Activated T-cell treated with anti-CD3 and anti-CD28 coated beads, Interleukin-2, amount 50 U/mL, for 1 hour (primary cell): ENCODE measurements at regions not wholly inside any gene's neighbourhood (a gene's known extent, or its start where the extent isn't known, plus 50 kb on each side); places are given as distances from the start of the nearest gene placed in this dataset.
"Not testable (repeated sequence)": the region's sequence is repeated elsewhere in the genome, so short reads cannot be mapped to it uniquely, and the experiment has no call there.

Experiments used
- DNase-seq: peaks from one replicate; pipeline ENCODE4 v3.0.0-alpha.2; 2020

DNA sequence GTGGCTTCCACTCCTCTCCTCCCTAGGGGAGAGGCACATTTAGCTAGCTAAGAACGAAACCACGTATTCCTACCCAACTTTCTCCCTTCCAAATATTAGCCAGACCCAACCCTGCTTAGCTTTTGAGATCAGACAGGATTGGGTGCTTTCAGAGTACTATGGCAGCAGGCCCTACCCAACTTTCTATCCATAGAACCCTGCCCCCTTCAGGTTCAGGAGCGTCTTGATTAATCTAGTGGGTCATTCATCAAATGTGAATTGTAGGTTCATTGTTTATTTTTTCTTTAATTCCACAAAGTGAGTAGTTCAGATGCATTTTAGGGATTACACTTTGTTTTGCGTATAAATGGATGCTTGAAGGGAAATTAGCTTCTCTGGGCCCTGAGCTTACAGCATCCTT lies 188.3 kb downstream of the MIB1 start:
- no peak for DNase-seq

DNA sequence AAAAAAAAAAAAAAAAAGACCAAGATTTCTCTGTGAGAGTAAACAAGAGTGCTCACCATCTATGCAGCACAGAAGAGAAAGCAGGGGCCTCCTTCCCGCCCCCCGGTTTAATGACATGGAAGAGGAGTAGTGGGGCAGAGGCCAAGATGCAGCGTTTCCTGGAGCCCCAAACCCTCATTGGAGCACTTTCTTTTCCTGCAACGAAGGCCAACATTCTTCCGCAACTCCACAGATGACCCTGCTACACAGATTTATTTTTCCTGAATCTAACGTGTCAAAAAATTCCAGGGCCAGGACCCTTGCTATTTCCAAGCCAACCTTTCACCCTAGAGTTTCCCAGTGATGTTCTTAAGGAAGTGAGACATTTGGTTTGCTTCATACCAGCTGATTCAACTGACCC lies 189.6 kb downstream of the MIB1 start:
- DNase-seq, result no peak

DNA sequence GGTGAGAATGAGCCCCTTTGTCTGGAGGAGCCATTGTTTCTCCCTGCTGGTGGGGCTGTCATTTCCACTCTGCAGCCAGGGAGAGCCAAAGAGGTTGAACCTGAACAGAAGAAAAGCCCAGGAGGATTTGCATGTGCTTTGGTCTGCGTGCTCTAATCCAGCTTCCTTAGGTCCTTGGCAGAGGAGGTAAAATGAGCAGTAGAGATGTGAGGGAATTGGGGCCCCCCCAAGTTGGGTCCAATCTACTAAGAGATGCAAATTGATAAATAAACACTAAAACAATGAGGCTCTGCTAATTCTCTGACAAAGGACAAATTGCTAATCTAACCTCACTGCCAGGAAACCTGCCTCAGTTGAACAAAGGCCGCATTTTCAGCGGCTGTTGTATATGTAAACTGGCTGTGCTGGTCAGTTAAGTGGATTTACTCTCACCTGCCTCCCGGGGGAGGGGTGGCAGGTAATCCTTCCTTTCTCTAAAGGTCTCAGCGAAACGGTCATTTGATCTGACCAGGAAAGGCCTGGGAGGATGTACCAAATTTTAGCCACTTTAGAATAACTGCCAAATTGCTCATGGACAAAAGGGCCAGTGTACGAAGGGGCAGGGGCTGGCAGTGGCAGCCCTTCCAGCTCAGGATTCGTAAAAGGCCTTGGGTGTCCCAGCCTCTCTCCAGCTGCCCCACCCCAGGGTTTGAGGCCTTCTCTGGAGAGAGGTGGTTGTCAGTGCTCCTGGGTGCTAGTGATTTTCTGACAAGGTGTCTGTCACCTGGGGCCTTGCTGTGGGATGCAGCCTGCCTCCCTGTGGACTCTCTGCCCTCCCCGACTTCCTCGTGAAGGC lies 193.6 kb downstream of the MIB1 start:
- DNase-seq, result no peak

DNA sequence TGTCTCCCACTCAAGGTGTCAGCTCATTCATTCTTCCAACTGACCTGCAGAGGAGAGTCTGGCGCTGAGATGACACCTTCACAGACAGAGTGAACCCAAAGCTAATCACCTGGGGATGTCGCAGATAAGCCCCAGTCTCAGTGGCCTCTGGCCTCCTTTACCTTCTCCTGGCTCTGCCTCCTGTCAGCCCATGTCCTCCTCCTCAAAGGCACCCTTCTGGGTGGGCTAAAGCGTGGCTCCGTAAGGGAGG lies 194.1 kb downstream of the MIB1 start:
- DNase-seq, result no peak

DNA sequence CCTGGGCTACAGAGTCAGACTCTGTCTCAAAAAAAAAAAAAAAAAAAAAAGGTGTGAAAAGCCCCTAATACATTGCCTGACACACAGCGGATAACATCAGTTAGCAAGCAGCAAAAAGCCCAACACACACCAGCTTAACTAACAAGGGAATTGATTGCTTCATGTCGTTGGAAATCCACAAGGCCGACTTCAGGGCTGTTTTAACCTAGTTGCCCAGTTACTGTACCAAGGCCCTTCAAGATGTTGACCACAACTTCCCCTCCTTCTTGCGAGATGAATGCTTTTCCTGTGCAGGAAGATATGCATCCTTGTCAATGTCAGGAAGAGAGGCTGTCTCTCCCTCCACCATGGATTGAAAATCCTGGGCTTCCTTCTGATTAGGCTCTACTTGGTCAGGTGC lies 202.9 kb downstream of the MIB1 start:
- no peak for DNase-seq

DNA sequence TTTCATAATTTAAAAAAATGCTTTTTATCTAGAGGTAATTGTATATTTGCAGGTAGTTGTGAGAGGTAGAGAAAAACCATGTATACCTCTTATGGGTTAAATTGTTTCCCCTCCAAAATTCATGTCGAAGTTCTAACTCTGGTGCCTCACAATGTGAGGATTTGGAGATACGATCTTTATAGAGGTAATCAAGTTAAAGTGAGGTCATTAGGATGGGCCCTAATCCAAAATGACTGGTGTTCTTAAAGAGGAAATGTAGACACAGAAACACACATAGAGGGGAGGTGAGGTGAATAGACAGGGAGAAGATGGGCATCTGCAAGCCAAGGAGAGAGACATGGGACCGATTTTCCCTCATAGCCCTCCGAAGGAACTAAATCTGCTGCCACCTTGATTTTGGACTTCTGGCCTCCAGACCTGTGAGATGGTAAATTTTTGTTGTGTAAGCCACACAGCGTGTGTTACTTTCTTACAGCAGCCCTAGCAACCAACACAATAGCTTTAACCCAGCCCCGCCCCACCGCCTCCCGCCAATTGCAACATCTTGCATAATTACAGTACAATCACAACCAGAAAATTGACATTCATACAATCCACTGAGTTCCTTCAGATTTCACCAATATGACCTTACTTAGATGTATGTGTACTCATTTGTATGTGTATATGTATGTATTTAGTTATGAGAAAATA lies 208.9 kb downstream of the MIB1 start:
- DNase-seq, result no peak

DNA sequence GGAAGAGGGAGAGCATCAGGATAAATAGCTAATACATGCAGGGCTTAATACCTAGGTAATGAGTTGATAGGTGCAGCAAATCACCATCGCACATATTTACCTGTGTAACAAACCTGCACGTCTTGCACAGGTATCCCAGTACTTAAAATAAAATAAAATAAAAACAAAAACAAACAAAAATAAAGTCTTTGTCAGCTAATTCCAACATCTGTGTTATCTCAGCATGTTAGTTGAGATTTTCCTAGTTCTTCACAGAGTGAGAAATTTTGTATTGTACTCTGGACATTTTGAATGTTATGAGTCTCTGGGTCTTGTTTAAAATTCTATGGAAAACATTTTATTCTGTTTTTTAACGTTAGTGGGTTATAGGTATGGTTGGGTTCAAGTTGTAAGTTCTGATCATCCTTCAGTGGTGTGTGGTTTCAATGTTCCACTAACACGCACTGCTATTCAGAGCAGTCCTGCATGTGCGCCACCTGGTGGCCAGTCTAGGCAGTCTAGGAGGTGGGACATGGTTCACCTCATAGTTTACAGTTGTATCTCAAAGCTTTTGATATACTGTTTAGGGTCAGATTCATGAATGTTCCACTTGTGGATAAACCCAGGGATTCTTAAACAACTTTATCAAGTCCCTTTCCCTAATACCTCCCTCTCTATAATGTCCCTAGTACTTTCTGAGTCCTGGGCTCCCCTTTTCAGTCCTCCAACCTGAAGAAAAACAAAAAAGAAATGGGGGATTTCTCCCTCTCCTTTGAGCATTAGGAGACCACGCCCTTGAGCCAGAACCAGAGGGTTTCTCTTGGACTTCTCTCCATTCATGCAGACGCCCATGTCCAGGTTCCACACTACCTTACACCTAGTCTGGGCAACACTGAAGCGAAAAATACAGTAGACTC lies 213.4 kb upstream of the GATA6 start:
- DNase-seq, result peak; percentile 78

DNA sequence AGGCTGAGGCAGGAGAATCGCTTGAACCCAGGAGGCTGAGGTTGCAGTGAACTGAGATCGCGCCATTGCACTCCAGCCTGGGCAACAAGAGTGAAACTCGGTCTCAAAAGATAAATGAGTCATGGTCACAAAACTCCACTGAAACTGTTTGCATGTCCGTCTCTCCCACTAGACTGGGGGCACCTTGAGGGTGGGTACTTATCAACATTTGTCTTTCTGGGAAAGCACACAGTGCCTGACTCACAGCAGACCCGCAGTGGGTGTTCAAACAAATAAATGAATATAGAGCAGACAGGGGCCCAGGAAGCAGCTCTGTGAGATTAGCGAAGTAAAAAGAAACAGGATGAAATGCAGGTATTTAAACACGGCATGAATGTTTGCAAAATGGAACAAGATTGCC lies 211.1 kb upstream of the GATA6 start:
- DNase-seq, result no peak

DNA sequence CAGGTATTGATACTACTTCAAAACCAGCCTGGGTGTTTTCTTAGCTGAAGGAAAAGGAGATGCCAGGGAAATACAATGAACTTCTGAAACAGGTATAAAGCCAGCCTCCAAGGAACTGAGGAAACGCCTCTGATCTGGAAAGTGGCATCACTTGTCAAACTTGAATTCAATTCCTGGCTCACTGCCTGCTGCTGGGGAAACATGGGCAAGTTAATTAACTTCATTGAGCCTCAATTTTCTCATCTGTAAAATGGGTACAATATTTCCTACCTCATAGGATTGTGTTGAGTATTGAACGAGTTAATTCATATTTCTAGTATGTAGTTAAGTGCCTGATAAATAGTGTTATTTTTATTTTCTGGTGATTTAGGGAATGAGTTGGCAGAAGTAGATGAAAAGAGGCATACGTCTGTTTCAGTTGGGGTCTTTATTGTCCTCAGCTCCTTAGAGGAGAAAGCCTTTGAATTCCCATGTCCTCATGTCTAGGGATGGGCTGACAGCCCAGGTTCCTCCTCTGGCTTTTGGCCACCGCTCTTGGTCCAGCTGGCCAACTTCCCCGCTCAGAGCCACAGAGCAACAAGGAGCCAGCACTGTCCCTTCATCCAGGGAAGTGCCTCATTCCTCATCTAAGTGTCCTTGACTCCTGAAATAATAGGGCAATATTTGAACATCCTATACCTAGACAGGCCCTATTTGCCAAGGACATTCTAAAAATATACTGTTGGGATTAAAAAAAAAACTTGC lies 210.5 kb upstream of the GATA6 start:
- DNase-seq, result no peak

DNA sequence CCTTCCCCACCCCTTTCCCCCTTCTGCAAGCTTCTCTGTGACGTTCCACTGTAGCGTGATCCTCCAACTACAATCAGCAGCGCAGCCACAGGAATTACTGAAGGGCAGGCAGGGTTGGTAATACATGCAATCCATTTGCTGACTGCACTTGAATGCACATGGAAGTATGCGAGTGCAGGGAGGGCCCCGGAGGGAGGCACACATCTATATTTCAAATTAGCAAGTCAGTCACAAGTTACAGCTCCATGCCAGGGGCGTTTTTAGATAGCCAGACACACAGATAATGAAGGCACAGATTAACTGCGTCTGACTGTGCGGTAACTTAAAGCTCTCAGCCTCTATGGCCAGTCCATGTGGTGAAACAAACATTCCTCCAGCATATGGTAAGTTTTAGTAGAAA lies 209.2 kb upstream of the GATA6 start:
- no peak for DNase-seq

DNA sequence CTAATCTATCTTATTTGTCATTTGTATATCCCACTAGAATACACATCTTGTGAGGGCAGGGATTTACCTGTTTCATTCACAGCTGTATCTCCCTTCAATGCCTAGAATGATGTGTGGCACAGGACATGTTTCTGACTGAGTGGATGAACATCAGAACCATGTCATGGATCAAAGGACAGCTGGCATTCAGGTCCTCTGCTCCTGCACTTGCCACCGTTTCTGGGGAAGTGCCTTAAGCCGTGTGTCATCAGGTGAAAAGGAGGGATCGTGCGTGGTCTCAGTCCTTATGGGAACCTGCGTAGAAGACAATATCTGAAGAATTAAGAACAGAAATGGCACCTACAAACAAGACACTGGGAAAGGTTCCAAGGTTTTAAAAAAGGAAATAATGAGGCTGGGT lies 206.1 kb upstream of the GATA6 start:
- no peak for DNase-seq

DNA sequence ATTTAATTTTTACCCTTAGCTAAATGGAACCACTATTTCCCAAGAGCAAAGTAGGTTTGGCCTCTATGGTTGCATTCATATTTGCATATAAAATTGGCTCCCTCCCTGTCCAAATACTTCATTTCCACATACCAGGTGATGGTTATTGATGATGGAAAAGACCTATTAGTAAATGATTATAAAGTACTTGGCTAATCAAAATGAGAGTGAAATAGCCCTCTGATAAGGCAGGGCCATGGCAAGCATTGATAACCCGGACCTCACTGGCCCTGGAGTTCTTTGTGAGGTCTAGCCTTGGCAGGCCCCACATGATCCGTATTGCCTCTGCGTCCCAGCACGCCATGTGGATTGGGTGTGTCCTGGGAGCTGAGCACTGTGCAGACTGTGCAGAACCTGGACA lies 201.1 kb upstream of the GATA6 start:
- no peak for DNase-seq

DNA sequence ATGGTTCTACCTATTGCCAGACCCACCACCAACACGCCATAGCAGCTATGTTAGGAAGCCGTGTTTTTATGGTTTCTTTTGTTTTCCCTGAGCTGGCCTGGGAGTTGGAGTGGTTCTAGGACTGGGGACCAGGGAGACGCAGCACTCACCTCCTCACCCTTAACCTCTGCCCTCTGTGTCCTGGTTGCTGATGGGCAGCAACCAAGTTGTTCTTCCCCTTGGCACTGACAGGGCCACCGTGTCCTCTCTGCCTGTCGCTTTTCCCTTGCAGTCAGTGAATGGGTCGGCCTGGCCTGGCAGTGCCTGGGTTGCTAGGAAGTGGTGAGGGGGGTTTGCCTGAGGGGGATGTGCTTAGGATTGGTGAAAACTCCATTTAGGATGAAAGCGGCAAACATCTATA lies 197.1 kb upstream of the GATA6 start:
- no peak for DNase-seq

DNA sequence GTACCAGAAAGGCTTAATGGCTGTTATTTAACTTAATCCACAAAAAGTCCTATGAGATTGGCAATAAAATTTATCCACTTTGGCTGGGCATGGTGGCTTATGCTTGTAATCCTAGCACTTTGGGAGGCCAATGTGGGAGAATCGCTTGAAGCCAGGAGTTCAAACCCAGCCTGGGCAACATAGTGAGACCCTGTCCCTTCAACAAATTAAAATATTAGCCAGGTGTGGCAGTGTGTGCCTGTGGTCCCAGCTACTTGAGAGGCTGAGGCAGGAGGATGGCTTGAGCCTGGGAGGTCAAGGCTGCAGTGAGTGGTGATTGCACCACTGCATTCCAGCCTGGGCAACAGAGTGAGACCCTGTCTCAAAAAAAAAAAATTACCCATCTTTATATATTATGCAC lies 193.4 kb upstream of the GATA6 start:
- DNase-seq, result not testable (repeated sequence)

DNA sequence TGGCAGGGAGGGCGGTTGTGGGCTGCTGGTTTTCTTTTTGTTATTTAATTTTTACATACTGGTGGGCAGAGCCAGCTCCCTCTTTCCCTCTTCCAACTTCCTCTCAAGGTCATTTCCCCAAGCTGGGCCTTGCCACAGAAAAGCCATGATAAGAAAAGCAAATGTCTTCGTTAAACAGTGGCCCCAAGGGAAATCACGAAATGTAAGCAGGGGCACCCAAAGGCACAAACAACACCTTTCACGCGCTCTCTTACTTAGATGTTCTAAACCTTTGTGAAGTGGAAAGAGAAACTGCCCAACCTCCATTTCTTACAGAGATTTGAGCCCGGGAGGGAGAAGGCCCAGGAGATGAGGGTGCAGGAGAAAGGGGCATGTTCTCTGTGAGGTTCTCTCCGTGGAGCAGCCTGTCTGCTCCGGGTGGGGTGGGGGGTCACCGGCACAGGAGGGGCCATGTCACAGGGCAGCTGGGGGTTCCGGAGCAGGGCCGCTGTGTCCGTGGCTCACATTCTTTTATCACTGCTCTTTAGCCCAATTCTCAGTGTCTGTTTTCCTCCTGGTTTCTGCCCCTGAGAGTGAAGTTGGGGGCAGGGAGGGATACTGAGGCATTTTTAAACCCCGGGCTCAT lies 190.7 kb upstream of the GATA6 start:
- no peak for DNase-seq

DNA sequence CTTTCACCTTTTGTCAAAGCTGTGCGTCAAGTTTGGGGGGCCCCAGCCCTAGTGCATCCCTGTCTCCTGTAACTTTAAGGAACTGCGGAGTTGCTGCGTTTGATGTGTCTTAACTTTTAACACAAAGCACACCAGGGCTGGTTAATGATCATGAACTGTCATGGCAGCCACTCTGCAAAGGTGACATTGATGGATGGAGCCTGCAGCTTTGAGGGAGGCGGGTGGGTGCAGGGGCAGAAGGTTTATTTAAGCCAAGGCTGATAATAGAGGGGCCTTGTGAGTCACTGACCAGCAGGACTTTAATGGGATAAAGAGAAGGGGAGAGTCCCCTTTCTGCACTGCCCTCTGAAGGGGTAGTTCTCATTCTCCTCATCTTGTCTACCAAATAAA lies 190.2 kb upstream of the GATA6 start:
- no peak for DNase-seq

DNA sequence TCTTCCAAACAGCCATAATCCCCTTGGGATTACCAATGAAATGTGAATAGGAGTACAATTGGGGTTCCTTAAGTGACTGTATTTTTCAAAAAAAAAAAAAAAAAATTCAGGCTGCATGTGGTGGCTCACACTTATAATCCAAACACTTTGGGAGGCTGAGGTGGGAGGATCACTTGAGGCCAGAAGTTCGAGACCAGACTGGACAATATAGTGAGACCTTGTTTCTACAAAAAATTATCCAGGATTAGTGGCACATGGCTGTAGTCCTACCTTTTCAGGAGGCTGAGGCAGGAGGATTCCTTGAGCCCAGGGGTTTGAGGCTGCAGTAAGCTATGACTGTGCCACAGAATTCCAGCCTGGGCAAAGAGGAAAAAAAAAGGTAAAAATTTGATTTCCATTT lies 189.6 kb upstream of the GATA6 start:
- no peak for DNase-seq

DNA sequence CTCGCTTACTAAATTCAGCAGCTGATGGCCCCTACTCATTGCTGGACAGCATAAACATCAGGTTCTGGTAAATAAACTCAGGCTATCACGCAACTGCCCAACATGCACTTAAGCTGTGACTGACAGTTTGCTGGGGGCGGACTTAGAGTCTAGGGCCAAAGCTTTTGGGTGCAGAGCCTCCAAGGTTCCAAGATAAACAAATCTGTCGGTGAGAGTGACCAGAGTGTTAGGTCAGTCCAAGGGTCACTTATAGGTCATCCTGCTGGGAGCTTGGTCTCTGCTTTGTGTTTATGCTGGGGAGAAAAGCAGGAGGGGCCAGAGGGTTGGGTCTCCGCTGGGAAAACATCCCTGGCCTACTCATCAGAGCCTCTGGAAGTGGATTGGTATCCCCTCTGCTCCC lies 188.6 kb upstream of the GATA6 start:
- DNase-seq, result no peak

DNA sequence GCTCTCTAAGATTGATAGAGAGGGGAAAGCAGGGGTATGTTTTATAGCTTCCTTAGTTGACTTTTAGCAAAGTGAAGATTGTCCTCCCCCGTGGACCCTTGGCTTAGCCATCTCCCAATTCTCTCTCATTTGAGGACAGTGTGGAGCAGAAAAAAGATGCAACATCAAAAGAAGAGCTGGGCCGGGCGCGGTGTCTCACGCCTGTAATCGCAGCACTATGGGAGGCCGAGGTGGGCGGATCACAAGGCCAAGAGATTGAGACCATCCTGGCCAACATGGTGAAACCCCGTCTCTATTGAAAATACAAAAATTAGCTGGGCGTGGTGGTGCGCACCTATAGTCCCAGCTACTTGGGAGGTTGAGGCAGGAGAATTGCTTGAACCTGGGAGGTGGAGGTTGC lies 187.9 kb upstream of the GATA6 start:
- not testable (repeated sequence) for DNase-seq

DNA sequence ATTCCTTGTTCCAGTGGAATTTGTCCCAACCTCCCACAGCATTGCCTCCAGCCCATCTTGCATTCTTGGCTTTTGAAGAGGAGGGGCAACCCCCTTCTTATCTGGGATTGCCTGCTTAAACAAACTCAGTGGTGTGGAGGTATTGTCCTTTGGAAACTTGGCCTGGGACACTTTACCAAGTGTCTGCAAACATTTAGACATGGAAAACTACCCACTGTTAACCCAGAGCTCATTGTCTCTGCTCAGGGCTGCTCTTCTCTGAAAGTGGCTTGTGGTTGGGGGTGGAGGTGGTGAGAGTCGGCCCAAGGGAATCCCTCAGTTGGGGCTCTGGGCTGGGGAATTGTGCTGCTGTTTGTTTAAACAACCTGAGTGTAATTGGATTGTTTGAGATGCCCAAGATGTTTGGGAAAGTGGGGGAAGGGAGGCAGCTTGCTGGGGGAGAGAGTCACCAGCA lies 178.3 kb upstream of the GATA6 start:
- no peak for DNase-seq

DNA sequence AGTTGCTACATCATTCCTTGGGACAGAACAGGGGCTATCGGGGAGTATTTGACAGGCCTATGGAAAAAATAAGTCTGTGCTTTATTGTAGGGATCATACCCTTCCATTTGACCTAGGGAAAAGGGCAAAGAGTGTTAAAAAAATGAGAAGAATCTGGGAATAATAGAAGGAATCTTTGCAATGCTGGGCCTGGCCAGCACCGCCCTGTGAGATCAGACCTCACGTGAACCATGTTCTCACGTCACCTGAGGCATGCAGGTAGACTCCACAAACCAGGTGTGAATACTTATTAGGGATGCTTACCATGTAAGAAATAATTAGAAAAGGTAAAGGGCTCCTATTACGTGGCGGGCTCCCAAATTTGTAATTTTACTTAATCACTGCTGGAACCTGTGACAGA lies 177.5 kb upstream of the GATA6 start:
- no peak for DNase-seq

DNA sequence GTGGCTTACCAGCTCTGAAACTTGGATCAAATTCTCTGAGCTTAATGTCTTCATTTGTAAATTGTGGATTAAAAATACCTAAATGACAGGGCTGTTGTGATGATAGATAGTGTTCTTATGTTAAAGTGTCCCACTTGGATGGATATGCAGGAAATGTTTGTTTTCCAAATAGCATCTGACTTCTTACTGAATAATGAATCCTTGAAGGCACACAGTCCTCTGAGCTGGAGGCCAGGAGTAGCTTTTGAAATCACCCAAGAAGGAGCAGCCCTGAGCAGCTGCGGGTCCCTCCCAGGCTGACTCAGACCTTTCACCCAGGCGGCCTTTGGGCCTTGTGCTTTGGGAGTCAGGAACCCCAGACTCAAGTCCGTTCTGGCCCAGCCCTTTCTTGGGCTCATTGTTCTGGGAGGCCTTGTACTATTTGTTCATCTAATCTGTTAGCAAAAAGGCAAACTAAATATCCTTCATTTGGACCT lies 173.0 kb upstream of the GATA6 start:
- DNase-seq, result no peak
